Endothelial cell of umbilical vein (primary cell): ENCODE measurements at regions not wholly inside any gene's neighbourhood (a gene's known extent, or its start where the extent isn't known, plus 50 kb on each side); places are given as distances from the start of the nearest gene placed in this dataset.

ENCODE experiments used
- BruUV-seq: library from RNA; stranded (reverse); fragments of 400-500 nt; replicated peaks from 2 replicates; lab custom pipeline; 2021; lab: Mats Ljungman, UMichigan
- CTCF ChIA-PET: fragments of 300-600, 350-600 bp; sonication (Branson Sonifier 250); formaldehyde crosslinking; loops from one replicate; lab custom pipeline; 2021; ENCODE audit warnings: antibody characterized with exemption, inconsistent platforms; lab: Charles Lee
- POLR2A ChIA-PET: fragments of 300-600, 350-600 bp; sonication (Branson Sonifier 250); formaldehyde crosslinking; loops from one replicate; lab custom pipeline; 2021; ENCODE audit warnings: antibody characterized with exemption, inconsistent platforms; lab: Charles Lee
- DNase-seq: peaks from one replicate; pipeline ENCODE4 v3.0.0-alpha.2; 2011; ENCODE audit warnings: low read depth, low spot score
- FAIRE-seq: peaks from 2 replicates; lab custom pipeline; 2011; peaks lifted over from hg19 to GRCh38; lab: Jason Lieb, UNC
- H2AFZ ChIP-seq: 2 replicates; pipeline ENCODE4 v1.6.0; 2012; ENCODE audit warnings: low read depth, low read length, control low read depth, inconsistent platforms
- H3K27ac ChIP-seq: 2 replicates; pipeline ENCODE4 v1.5.1; 2011; ENCODE audit warnings: low read depth, mild to moderate bottlenecking, control low read depth, low read length, moderate library complexity; ENCODE audit not compliant: insufficient read depth
- H3K27me3 ChIP-seq, 2 experiments: 2 replicates each; pipeline versions ENCODE4 v1.6.0 to v1.6.1; 2011; ENCODE audit warnings: low read length in 2 of 2, mixed read lengths in 1 of 2; ENCODE audit not compliant: control insufficient read depth in 2 of 2, insufficient read depth in 2 of 2
- H3K36me3 ChIP-seq, 2 experiments: 2 replicates in 1 of 2; 3 replicates in 1 of 2; pipeline ENCODE4 v1.5.1; 2011; ENCODE audit warnings: low read length in 2 of 2, mild to moderate bottlenecking in 1 of 2, moderate library complexity in 1 of 2; ENCODE audit not compliant: control insufficient read depth in 2 of 2, insufficient read depth in 2 of 2; ENCODE audit errors: extremely low read depth in 1 of 2
- H3K4me1 ChIP-seq: 3 replicates; pipeline ENCODE4 v1.5.1; 2011; ENCODE audit warnings: mild to moderate bottlenecking, low read length; ENCODE audit not compliant: control insufficient read depth, insufficient read depth; ENCODE audit errors: extremely low read depth
- H3K4me2 ChIP-seq: 2 replicates; pipeline ENCODE4 v1.6.1; 2011; ENCODE audit warnings: low read length, control low read depth, mixed read lengths; ENCODE audit not compliant: insufficient read depth
- H3K4me3 ChIP-seq, 3 experiments: fragments of 200-600 bp in 1 of 3; sonication (generic), shearing (Covaris generic) in 1 of 3; replicated peaks in 1 of 3; 2 replicates each; pipeline ENCODE4 v1.5.1; 2011 to 2016; ENCODE audit warnings: control low read depth in 3 of 3, low read length in 3 of 3, mild to moderate bottlenecking in 2 of 3, inconsistent platforms in 1 of 3, low read depth in 1 of 3, moderate library complexity in 1 of 3; ENCODE audit not compliant: insufficient read depth in 1 of 3
- H3K79me2 ChIP-seq: 2 replicates; pipeline ENCODE4 v1.6.0; 2012; ENCODE audit warnings: low read length, inconsistent platforms; ENCODE audit not compliant: control insufficient read depth, insufficient read depth
- H3K9ac ChIP-seq: replicated peaks from 2 replicates; pipeline ENCODE3; 2011; ENCODE audit warnings: low read length, control low read depth; ENCODE audit not compliant: insufficient read depth; ENCODE audit errors: extremely low read depth
- H3K9me1 ChIP-seq: replicated peaks from 3 replicates; pipeline ENCODE4 v1.6.0; 2011; ENCODE audit warnings: mild to moderate bottlenecking, low read length; ENCODE audit not compliant: control insufficient read depth, insufficient read depth; ENCODE audit errors: extremely low read depth
- H3K9me3 ChIP-seq: replicated peaks from 2 replicates; pipeline ENCODE4 v1.5.1; 2012; ENCODE audit warnings: low read length, inconsistent platforms; ENCODE audit not compliant: control insufficient read depth, insufficient read depth
- H4K20me1 ChIP-seq: replicated peaks from 2 replicates; pipeline ENCODE3; 2011; ENCODE audit warnings: mild to moderate bottlenecking, low read length; ENCODE audit not compliant: control insufficient read depth, insufficient read depth; ENCODE audit errors: extremely low read depth
- EZH2 ChIP-seq: IDR thresholded peaks from 2 replicates; pipeline ENCODE4 v1.6.1; 2012; ENCODE audit warnings: borderline replicate concordance, low read depth, mild to moderate bottlenecking, moderate library complexity, low read length, inconsistent platforms; ENCODE audit not compliant: severe bottlenecking
- FOS ChIP-seq: IDR thresholded peaks from 2 replicates; pipeline ENCODE4 v1.6.1; 2011; ENCODE audit warnings: mild to moderate bottlenecking, low read length, moderate library complexity, borderline replicate concordance; ENCODE audit not compliant: insufficient read depth
- GATA2 ChIP-seq: IDR thresholded peaks from 2 replicates; pipeline ENCODE4 v1.7.0; 2011; ENCODE audit warnings: low read depth, mild to moderate bottlenecking, moderate library complexity, mixed read lengths, low read length; ENCODE audit not compliant: insufficient read length, insufficient read depth
- JUN ChIP-seq: IDR thresholded peaks from 2 replicates; pipeline ENCODE4 v1.6.1; 2011; ENCODE audit warnings: borderline replicate concordance, low read depth; ENCODE audit not compliant: insufficient read length, insufficient read depth
- MYC ChIP-seq: IDR thresholded peaks from one replicate; pipeline ENCODE4 v1.6.1; 2011; ENCODE audit warnings: mild to moderate bottlenecking, low read depth, low read length
- POLR2A ChIP-seq: IDR thresholded peaks from 2 replicates; pipeline ENCODE4 v1.6.1; 2012; ENCODE audit warnings: low read depth, mild to moderate bottlenecking, control low read depth, low read length
- POLR2AphosphoS5 ChIP-seq: IDR thresholded peaks from 2 replicates; pipeline ENCODE4 v1.6.1; 2012; ENCODE audit warnings: low read depth, mild to moderate bottlenecking, control low read depth, low read length, moderate library complexity; ENCODE audit not compliant: insufficient read depth
- dilution Hi-C: fragments of 300-500 bp; cut with MboI; formaldehyde crosslinking; loops from one replicate; pipeline ENCODE4 v1.15.0; 2019; ENCODE audit warnings: low sequenced_read_pairs; ENCODE audit not compliant: extremely low pct_ligation_motif_present
- intact Hi-C: fragments of 100-400 bp; cut with micrococcal nuclease; formaldehyde crosslinking; loops from one replicate; pipeline ENCODE4 v1.10.0; 2022
- TF ChIP-seq, protein P1 (sequence below): IDR thresholded peaks from 2 replicates; pipeline ENCODE4 v1.6.1; 2011; ENCODE audit not compliant: insufficient read depth, insufficient read length
- TF ChIP-seq, protein P2 (sequence below), 2 donors: IDR thresholded peaks; 1 replicate in 1 of 2; 2 replicates in 1 of 2; pipeline ENCODE4 v1.5.1; 2011; ENCODE audit warnings: low read length in 2 of 2, mild to moderate bottlenecking in 2 of 2, moderate library complexity in 2 of 2, control low read depth in 1 of 2, inconsistent platforms in 1 of 2, low read depth in 1 of 2; ENCODE audit not compliant: insufficient read depth in 1 of 2; ENCODE audit errors: extremely low read depth in 1 of 2

DNA sequence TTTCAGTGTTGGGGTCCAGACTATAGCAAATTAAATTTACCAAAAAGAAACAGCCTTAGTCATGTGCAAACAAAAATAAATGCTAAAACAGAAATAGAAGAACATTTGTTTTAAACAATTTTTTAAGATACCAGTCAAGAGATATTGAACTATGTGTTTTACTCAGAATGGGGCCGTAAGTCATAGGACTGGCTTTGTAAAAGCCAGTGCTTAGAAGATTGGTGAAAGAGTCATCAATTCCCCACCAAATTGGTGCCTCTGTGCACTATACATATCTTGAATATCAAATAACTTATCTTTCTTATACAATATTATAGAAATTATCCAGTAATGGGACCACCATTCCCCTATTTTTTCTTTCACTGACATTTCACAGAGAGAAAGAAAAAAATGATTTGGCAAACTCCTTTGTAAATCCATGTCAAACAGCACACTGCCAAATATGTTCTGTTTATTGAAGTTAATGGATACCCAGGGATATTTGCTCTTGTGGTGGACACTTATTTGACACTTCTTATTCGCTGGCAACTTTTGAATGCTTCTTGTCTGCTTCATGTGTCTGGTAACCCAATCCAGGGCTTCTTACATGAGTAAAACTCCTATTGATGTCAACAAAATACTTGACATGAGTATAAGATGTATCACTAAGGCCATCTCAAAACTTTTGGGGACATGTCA lies 145.7 kb upstream of the PKN2 start:
- Histone ChIP-seq H2AFZ (no peak overlapping the region), H3K79me2 (no peaks in the 10 kb centered on the region), H3K9me3 (no peaks in the 10 kb centered on the region), H3K4me2 (no peak overlapping the region), H3K27ac (no peak overlapping the region), H3K36me3 (no peaks in the 10 kb centered on the region), H3K4me1 (no peaks in the 10 kb centered on the region), H3K9ac (no peak overlapping the region), H3K27me3 (no peaks in the 10 kb centered on the region), H3K4me3 (no peak overlapping the region), H3K9me1 (no peaks in the 10 kb centered on the region), H4K20me1 (no peaks in the 10 kb centered on the region)
- DNase-seq, result no peak
- ChIA-PET POLR2A (no interaction called here), CTCF (interaction anchor here (1.0 to 1.2 kb wide), 2 partner anchors 12 to 358 kb away, joined by 4 to 9 read pairs; no protein-coding TSS in a partner anchor)
- intact Hi-C loops, result no loop called here
- no TSS peak for BruUV-seq
- dilution Hi-C loops, result no loop called here
- TF ChIP-seq POLR2A, result no peak
- TF ChIP-seq MYC, result no peak
- TF ChIP-seq EZH2, result no peak
- TF ChIP-seq, protein P1, sequence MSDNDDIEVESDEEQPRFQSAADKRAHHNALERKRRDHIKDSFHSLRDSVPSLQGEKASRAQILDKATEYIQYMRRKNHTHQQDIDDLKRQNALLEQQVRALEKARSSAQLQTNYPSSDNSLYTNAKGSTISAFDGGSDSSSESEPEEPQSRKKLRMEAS, result no peak
- TF ChIP-seq, protein P2, sequence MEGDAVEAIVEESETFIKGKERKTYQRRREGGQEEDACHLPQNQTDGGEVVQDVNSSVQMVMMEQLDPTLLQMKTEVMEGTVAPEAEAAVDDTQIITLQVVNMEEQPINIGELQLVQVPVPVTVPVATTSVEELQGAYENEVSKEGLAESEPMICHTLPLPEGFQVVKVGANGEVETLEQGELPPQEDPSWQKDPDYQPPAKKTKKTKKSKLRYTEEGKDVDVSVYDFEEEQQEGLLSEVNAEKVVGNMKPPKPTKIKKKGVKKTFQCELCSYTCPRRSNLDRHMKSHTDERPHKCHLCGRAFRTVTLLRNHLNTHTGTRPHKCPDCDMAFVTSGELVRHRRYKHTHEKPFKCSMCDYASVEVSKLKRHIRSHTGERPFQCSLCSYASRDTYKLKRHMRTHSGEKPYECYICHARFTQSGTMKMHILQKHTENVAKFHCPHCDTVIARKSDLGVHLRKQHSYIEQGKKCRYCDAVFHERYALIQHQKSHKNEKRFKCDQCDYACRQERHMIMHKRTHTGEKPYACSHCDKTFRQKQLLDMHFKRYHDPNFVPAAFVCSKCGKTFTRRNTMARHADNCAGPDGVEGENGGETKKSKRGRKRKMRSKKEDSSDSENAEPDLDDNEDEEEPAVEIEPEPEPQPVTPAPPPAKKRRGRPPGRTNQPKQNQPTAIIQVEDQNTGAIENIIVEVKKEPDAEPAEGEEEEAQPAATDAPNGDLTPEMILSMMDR (IDR thresholded peaks at IDR 0.05; ENCODE audit: extremely low read depth in 1 of 2, insufficient read depth in 1 of 2, low read depth in 1 of 2, low read length in 2 of 2), result no peak
- no peak for TF ChIP-seq GATA2
- TF ChIP-seq POLR2AphosphoS5, result no peak
- no peak for TF ChIP-seq JUN
- no peak for TF ChIP-seq FOS
- FAIRE-seq, result no peak
